Activated T-cell treated with anti-CD3 and anti-CD28 coated beads, Interleukin-2, amount 50 U/mL, for 1 hour (primary cell): ENCODE measurements at regions not wholly inside any gene's neighbourhood (a gene's known extent, or its start where the extent isn't known, plus 50 kb on each side); places are given as distances from the start of the nearest gene placed in this dataset.

ENCODE experiments used
- DNase-seq: peaks from one replicate; pipeline ENCODE4 v3.0.0-alpha.2; 2020

GRCh38 chr5:73284985-73285384, 112.0 kb downstream of the TMEM174 start:
- no peak for DNase-seq

GRCh38 chr5:73284220-73284795, 111.3 kb downstream of the TMEM174 start:
- no peak for DNase-seq

GRCh38 chr5:73282923-73283322, 109.9 kb downstream of the TMEM174 start:
- no peak for DNase-seq

- DNase-seq, result no peak
These were observed 109.4 kb downstream of the TMEM174 start for GRCh38 chr5:73282383-73282782.

GRCh38 chr5:73280821-73281746, 108.1 kb downstream of the TMEM174 start:
- DNase-seq, result no peak

- DNase-seq, result no peak
These were observed 107.4 kb downstream of the TMEM174 start for GRCh38 chr5:73280386-73280785.

- no peak for DNase-seq
These were observed 106.8 kb downstream of the TMEM174 start for GRCh38 chr5:73279805-73280204.

GRCh38 chr5:73278693-73279092, 105.7 kb downstream of the TMEM174 start:
- no peak for DNase-seq

GRCh38 chr5:73274881-73275663, 102.1 kb downstream of the TMEM174 start:
- DNase-seq, result no peak

GRCh38 chr5:73274121-73274520, 101.1 kb downstream of the TMEM174 start:
- DNase-seq, result no peak

GRCh38 chr5:73273379-73274050, 100.5 kb downstream of the TMEM174 start:
- no peak for DNase-seq

GRCh38 chr5:73272351-73272750, 99.4 kb downstream of the TMEM174 start:
- no peak for DNase-seq

- DNase-seq, result no peak
These were observed 95.8 kb downstream of the TMEM174 start for GRCh38 chr5:73268826-73269225.

GRCh38 chr5:73267766-73268435, 94.9 kb downstream of the TMEM174 start:
- no peak for DNase-seq

- no peak for DNase-seq
These were observed 94.2 kb downstream of the TMEM174 start for GRCh38 chr5:73266925-73267765.

- no peak for DNase-seq
These were observed 93.3 kb downstream of the TMEM174 start for GRCh38 chr5:73266176-73266738.

GRCh38 chr5:73265641-73266040, 92.6 kb downstream of the TMEM174 start:
- no peak for DNase-seq

GRCh38 chr5:73264631-73265030, 91.6 kb downstream of the TMEM174 start:
- no peak for DNase-seq

GRCh38 chr5:73263001-73263710, 90.2 kb downstream of the TMEM174 start:
- DNase-seq, result no peak

GRCh38 chr5:73256862-73257261, 83.9 kb downstream of the TMEM174 start:
- DNase-seq, result no peak
